HFF-Myc (cell line): ENCODE measurements at regions not wholly inside any gene's neighbourhood (a gene's known extent, or its start where the extent isn't known, plus 50 kb on each side); places are given as distances from the start of the nearest gene placed in this dataset.

Experiments
- DNase-seq: peaks from one replicate; pipeline ENCODE4 v3.0.0-alpha.2; 2011; ENCODE audit warnings: low read depth; ENCODE audit errors: extremely low read depth
- H3K4me3 ChIP-seq: replicated peaks from 2 replicates; pipeline ENCODE4 v1.5.1; 2011; ENCODE audit warnings: low read depth, mild to moderate bottlenecking, control low read depth, low read length
- TF ChIP-seq, protein P1 (sequence below): IDR thresholded peaks from 2 replicates; pipeline ENCODE4 v1.5.1; 2012; ENCODE audit warnings: mild to moderate bottlenecking, low read depth, low read length, control low read depth; ENCODE audit errors: missing control alignments

- H3K4me3 ChIP-seq = no peak overlapping the region
- DNase-seq = no peak
- TF ChIP-seq, protein P1, sequence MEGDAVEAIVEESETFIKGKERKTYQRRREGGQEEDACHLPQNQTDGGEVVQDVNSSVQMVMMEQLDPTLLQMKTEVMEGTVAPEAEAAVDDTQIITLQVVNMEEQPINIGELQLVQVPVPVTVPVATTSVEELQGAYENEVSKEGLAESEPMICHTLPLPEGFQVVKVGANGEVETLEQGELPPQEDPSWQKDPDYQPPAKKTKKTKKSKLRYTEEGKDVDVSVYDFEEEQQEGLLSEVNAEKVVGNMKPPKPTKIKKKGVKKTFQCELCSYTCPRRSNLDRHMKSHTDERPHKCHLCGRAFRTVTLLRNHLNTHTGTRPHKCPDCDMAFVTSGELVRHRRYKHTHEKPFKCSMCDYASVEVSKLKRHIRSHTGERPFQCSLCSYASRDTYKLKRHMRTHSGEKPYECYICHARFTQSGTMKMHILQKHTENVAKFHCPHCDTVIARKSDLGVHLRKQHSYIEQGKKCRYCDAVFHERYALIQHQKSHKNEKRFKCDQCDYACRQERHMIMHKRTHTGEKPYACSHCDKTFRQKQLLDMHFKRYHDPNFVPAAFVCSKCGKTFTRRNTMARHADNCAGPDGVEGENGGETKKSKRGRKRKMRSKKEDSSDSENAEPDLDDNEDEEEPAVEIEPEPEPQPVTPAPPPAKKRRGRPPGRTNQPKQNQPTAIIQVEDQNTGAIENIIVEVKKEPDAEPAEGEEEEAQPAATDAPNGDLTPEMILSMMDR = no peak
Observed at GRCh38 chr9:90433398-90433941, 209.2 kb downstream of the DIRAS2 start.

DNA sequence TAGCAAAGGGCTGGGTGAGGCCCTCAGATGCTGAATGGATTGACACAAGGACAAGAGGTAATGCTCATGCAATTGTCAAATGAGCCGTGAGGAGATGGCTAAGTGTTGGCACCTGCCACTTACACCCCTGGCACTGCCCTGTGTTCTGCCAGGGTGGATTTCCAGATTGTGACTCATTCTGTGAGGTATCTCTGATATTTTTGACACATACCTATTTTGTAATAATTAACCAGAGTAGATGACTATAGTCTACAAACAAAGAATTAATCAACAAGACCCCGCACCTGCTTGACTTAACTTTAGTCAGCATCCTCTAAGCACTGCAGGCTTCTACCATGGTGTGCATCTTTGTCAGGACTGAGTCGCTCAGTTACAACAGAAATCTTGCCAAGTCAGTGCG is 200.8 kb downstream of the DIRAS2 start:
- H3K4me3 ChIP-seq = no peak overlapping the region
- TF ChIP-seq, protein P1 = no peak
- DNase-seq = no peak

GRCh38 chr9:90442723-90443122 is 199.9 kb downstream of the DIRAS2 start:
- H3K4me3 ChIP-seq = no peak overlapping the region
- no peak for DNase-seq
- TF ChIP-seq, protein P1 = no peak

DNA sequence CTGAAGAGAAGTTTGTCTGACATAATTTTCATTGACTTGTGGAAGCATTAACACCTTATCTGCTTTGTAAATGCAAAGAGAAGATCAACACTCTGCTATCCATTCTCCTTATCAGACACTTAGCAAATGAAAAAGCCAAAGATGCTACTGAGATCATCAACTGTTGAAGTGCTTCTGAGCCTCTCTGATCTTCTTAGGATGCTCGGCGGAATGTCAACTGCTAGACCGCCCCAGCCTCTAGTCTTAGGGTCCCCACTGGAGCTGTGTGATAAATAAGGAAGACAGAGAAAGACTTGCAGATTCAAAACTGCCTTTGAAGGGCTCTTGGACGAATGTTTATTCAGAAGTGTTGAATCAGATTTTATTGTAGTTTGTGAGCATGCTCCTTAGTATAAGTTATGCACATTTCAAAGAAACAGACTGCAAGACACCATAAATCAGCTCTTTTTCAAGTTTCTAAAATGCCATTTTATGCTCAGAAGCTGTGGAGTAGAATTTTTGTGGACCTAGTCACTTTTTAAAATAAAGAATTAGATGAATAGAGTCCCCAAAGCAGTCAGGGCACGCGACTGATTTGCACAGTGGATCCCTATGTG is 197.9 kb downstream of the DIRAS2 start:
- TF ChIP-seq, protein P1 = no peak
- no peak overlapping the region for H3K4me3 ChIP-seq
- DNase-seq = no peak

- TF ChIP-seq, protein P1 = no peak
- H3K4me3 ChIP-seq = no peak overlapping the region
- no peak for DNase-seq
Observed at GRCh38 chr9:90445391-90445790, 197.2 kb downstream of the DIRAS2 start.

- no peak overlapping the region for H3K4me3 ChIP-seq
- no peak for DNase-seq
- TF ChIP-seq, protein P1 = no peak
Observed at GRCh38 chr9:90446200-90446948, 196.2 kb downstream of the DIRAS2 start.
